Endothelial cell of umbilical vein (primary cell): ENCODE measurements at regions not wholly inside any gene's neighbourhood (a gene's known extent, or its start where the extent isn't known, plus 50 kb on each side); places are given as distances from the start of the nearest gene placed in this dataset.

Source experiments
- BruUV-seq: library from RNA; stranded (reverse); fragments of 400-500 nt; replicated peaks from 2 replicates; lab custom pipeline; 2021; lab: Mats Ljungman, UMichigan
- CTCF ChIA-PET: fragments of 300-600, 350-600 bp; sonication (Branson Sonifier 250); formaldehyde crosslinking; loops from one replicate; lab custom pipeline; 2021; ENCODE audit warnings: antibody characterized with exemption, inconsistent platforms; lab: Charles Lee
- POLR2A ChIA-PET: fragments of 300-600, 350-600 bp; sonication (Branson Sonifier 250); formaldehyde crosslinking; loops from one replicate; lab custom pipeline; 2021; ENCODE audit warnings: antibody characterized with exemption, inconsistent platforms; lab: Charles Lee
- DNase-seq: peaks from one replicate; pipeline ENCODE4 v3.0.0-alpha.2; 2011; ENCODE audit warnings: low read depth, low spot score
- FAIRE-seq: peaks from 2 replicates; lab custom pipeline; 2011; peaks lifted over from hg19 to GRCh38; lab: Jason Lieb, UNC
- H2AFZ ChIP-seq: 2 replicates; pipeline ENCODE4 v1.6.0; 2012; ENCODE audit warnings: low read depth, low read length, control low read depth, inconsistent platforms
- H3K27ac ChIP-seq: 2 replicates; pipeline ENCODE4 v1.5.1; 2011; ENCODE audit warnings: low read depth, mild to moderate bottlenecking, control low read depth, low read length, moderate library complexity; ENCODE audit not compliant: insufficient read depth
- H3K27me3 ChIP-seq, 2 experiments: 2 replicates each; pipeline versions ENCODE4 v1.6.0 to v1.6.1; 2011; ENCODE audit warnings: low read length in 2 of 2, mixed read lengths in 1 of 2; ENCODE audit not compliant: control insufficient read depth in 2 of 2, insufficient read depth in 2 of 2
- H3K36me3 ChIP-seq, 2 experiments: 2 replicates in 1 of 2; 3 replicates in 1 of 2; pipeline ENCODE4 v1.5.1; 2011; ENCODE audit warnings: low read length in 2 of 2, mild to moderate bottlenecking in 1 of 2, moderate library complexity in 1 of 2; ENCODE audit not compliant: control insufficient read depth in 2 of 2, insufficient read depth in 2 of 2; ENCODE audit errors: extremely low read depth in 1 of 2
- H3K4me1 ChIP-seq: 3 replicates; pipeline ENCODE4 v1.5.1; 2011; ENCODE audit warnings: mild to moderate bottlenecking, low read length; ENCODE audit not compliant: control insufficient read depth, insufficient read depth; ENCODE audit errors: extremely low read depth
- H3K4me2 ChIP-seq: 2 replicates; pipeline ENCODE4 v1.6.1; 2011; ENCODE audit warnings: low read length, control low read depth, mixed read lengths; ENCODE audit not compliant: insufficient read depth
- H3K4me3 ChIP-seq, 3 experiments: fragments of 200-600 bp in 1 of 3; sonication (generic), shearing (Covaris generic) in 1 of 3; replicated peaks in 1 of 3; 2 replicates each; pipeline ENCODE4 v1.5.1; 2011 to 2016; ENCODE audit warnings: control low read depth in 3 of 3, low read length in 3 of 3, mild to moderate bottlenecking in 2 of 3, inconsistent platforms in 1 of 3, low read depth in 1 of 3, moderate library complexity in 1 of 3; ENCODE audit not compliant: insufficient read depth in 1 of 3
- H3K79me2 ChIP-seq: 2 replicates; pipeline ENCODE4 v1.6.0; 2012; ENCODE audit warnings: low read length, inconsistent platforms; ENCODE audit not compliant: control insufficient read depth, insufficient read depth
- H3K9ac ChIP-seq: replicated peaks from 2 replicates; pipeline ENCODE3; 2011; ENCODE audit warnings: low read length, control low read depth; ENCODE audit not compliant: insufficient read depth; ENCODE audit errors: extremely low read depth
- H3K9me1 ChIP-seq: replicated peaks from 3 replicates; pipeline ENCODE4 v1.6.0; 2011; ENCODE audit warnings: mild to moderate bottlenecking, low read length; ENCODE audit not compliant: control insufficient read depth, insufficient read depth; ENCODE audit errors: extremely low read depth
- H3K9me3 ChIP-seq: replicated peaks from 2 replicates; pipeline ENCODE4 v1.5.1; 2012; ENCODE audit warnings: low read length, inconsistent platforms; ENCODE audit not compliant: control insufficient read depth, insufficient read depth
- H4K20me1 ChIP-seq: replicated peaks from 2 replicates; pipeline ENCODE3; 2011; ENCODE audit warnings: mild to moderate bottlenecking, low read length; ENCODE audit not compliant: control insufficient read depth, insufficient read depth; ENCODE audit errors: extremely low read depth
- CTCF ChIP-seq, 2 donors: IDR thresholded peaks; 1 replicate in 1 of 2; 2 replicates in 1 of 2; pipeline ENCODE4 v1.5.1; 2011; ENCODE audit warnings: low read length in 2 of 2, mild to moderate bottlenecking in 2 of 2, moderate library complexity in 2 of 2, control low read depth in 1 of 2, inconsistent platforms in 1 of 2, low read depth in 1 of 2; ENCODE audit not compliant: insufficient read depth in 1 of 2; ENCODE audit errors: extremely low read depth in 1 of 2
- EZH2 ChIP-seq: IDR thresholded peaks from 2 replicates; pipeline ENCODE4 v1.6.1; 2012; ENCODE audit warnings: borderline replicate concordance, low read depth, mild to moderate bottlenecking, moderate library complexity, low read length, inconsistent platforms; ENCODE audit not compliant: severe bottlenecking
- FOS ChIP-seq: IDR thresholded peaks from 2 replicates; pipeline ENCODE4 v1.6.1; 2011; ENCODE audit warnings: mild to moderate bottlenecking, low read length, moderate library complexity, borderline replicate concordance; ENCODE audit not compliant: insufficient read depth
- GATA2 ChIP-seq: IDR thresholded peaks from 2 replicates; pipeline ENCODE4 v1.7.0; 2011; ENCODE audit warnings: low read depth, mild to moderate bottlenecking, moderate library complexity, mixed read lengths, low read length; ENCODE audit not compliant: insufficient read length, insufficient read depth
- JUN ChIP-seq: IDR thresholded peaks from 2 replicates; pipeline ENCODE4 v1.6.1; 2011; ENCODE audit warnings: borderline replicate concordance, low read depth; ENCODE audit not compliant: insufficient read length, insufficient read depth
- MAX ChIP-seq: IDR thresholded peaks from 2 replicates; pipeline ENCODE4 v1.6.1; 2011; ENCODE audit not compliant: insufficient read depth, insufficient read length
- MYC ChIP-seq: IDR thresholded peaks from one replicate; pipeline ENCODE4 v1.6.1; 2011; ENCODE audit warnings: mild to moderate bottlenecking, low read depth, low read length
- POLR2A ChIP-seq: IDR thresholded peaks from 2 replicates; pipeline ENCODE4 v1.6.1; 2012; ENCODE audit warnings: low read depth, mild to moderate bottlenecking, control low read depth, low read length
- POLR2AphosphoS5 ChIP-seq: IDR thresholded peaks from 2 replicates; pipeline ENCODE4 v1.6.1; 2012; ENCODE audit warnings: low read depth, mild to moderate bottlenecking, control low read depth, low read length, moderate library complexity; ENCODE audit not compliant: insufficient read depth
- dilution Hi-C: fragments of 300-500 bp; cut with MboI; formaldehyde crosslinking; loops from one replicate; pipeline ENCODE4 v1.15.0; 2019; ENCODE audit warnings: low sequenced_read_pairs; ENCODE audit not compliant: extremely low pct_ligation_motif_present
- intact Hi-C: fragments of 100-400 bp; cut with micrococcal nuclease; formaldehyde crosslinking; loops from one replicate; pipeline ENCODE4 v1.10.0; 2022

- H3K9ac ChIP-seq, result no peak overlapping the region
- H3K4me1 ChIP-seq, result no peaks in the 10 kb centered on the region
- CTCF ChIA-PET, result no interaction called here
These were observed 928.7 kb downstream of the SLC4A3 start for GRCh38 chr2:220555961-220556630.

More at GRCh38 chr2:220555961-220556630, 928.7 kb downstream of the SLC4A3 start:
- no peak for DNase-seq
- BruUV-seq, result no TSS peak
- POLR2A ChIA-PET, result no interaction called here
- H3K36me3 ChIP-seq, result no peaks in the 10 kb centered on the region
- peaks cover 4% of the 10 kb centered on the region for H3K9me3 ChIP-seq
- H3K27ac ChIP-seq, result no peak overlapping the region
- dilution Hi-C loops (no loop called here), intact Hi-C loops (no loop called here)
- H3K4me2 ChIP-seq, result no peak overlapping the region
- no peak for FAIRE-seq
- no peaks in the 10 kb centered on the region for H3K27me3 ChIP-seq
- H3K79me2 ChIP-seq, result no peaks in the 10 kb centered on the region
- H2AFZ ChIP-seq, result no peak overlapping the region
- TF ChIP-seq EZH2, result no peak
- no peak for TF ChIP-seq GATA2
- no peak for TF ChIP-seq MAX
- no peak for TF ChIP-seq POLR2A
- TF ChIP-seq FOS, result no peak
- TF ChIP-seq JUN, result no peak
- no peak for TF ChIP-seq POLR2AphosphoS5
- TF ChIP-seq CTCF (IDR thresholded peaks at IDR 0.05; ENCODE audit: extremely low read depth in 1 of 2, insufficient read depth in 1 of 2, low read depth in 1 of 2, low read length in 2 of 2), result no peak
- TF ChIP-seq MYC, result no peak
- no peaks in the 10 kb centered on the region for H4K20me1 ChIP-seq
- no peaks in the 10 kb centered on the region for H3K9me1 ChIP-seq
- H3K4me3 ChIP-seq, result no peak overlapping the region
